Activated naive CD4-positive, alpha-beta T cell treated with anti-CD3 and anti-CD28 coated beads, Interleukin-2, amount 10 ng/mL, durations not matched to agents 7 days and 5 days (primary cell): ENCODE measurements at regions not wholly inside any gene's neighbourhood (a gene's known extent, or its start where the extent isn't known, plus 50 kb on each side); places are given as distances from the start of the nearest gene placed in this dataset.
"Not testable (repeated sequence)": the region's sequence is repeated elsewhere in the genome, so short reads cannot be mapped to it uniquely, and the experiment has no call there.

Experiments
- CTCF ChIA-PET: fragments of 350-600 bp; sonication (Branson Sonifier 250); formaldehyde crosslinking; loops from one replicate; lab custom pipeline; 2021; ENCODE audit warnings: antibody characterized with exemption; lab: Charles Lee
- DNase-seq: peaks from one replicate; pipeline ENCODE4 v3.0.0-alpha.2; 2020
- H3K27ac Mint-ChIP-seq: one replicate; pipeline ENCODE4 v1.8.0; 2021; ENCODE audit warnings: mild to moderate bottlenecking, moderate library complexity, mixed read lengths
- H3K27me3 Mint-ChIP-seq: one replicate; pipeline ENCODE4 v1.8.0; 2021; ENCODE audit warnings: mild to moderate bottlenecking, mixed read lengths
- H3K36me3 Mint-ChIP-seq: one replicate; pipeline ENCODE4 v1.8.0; 2021; ENCODE audit warnings: mixed read lengths
- H3K4me1 Mint-ChIP-seq: one replicate; pipeline ENCODE4 v1.8.0; 2021; ENCODE audit warnings: mixed read lengths
- H3K4me3 Mint-ChIP-seq: one replicate; pipeline ENCODE4 v1.8.0; 2021; ENCODE audit warnings: mild to moderate bottlenecking, moderate library complexity, mixed read lengths
- H3K9me3 Mint-ChIP-seq: one replicate; pipeline ENCODE4 v1.8.0; 2021; ENCODE audit warnings: mixed read lengths

DNA sequence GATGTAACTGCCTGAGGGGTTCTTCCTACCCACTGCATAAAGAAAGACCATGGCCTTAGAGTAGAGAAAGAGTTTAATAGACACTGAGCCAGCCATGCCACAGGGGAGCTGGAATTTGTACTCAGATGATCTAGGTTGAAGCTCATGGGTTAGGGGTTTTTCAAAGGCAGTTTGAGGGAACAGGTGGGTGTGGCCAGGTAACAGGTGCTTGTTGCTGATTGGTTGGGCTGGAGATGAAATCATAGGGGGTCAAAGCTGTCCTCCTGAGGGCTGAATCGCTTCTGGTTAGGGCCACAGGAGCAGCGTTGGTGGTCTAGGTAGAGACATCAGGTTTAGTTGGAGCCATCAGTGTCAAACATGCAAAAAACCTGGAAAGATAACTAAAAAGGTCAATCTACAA is 59.2 kb upstream of the CSNK1A1L start:
- Mint-ChIP-seq H3K4me3 (no peak overlapping the region), H3K27ac (no peak overlapping the region), H3K9me3 (peaks cover 4% of the 10 kb centered on the region), H3K36me3 (no peaks in the 10 kb centered on the region), H3K27me3 (no peaks in the 10 kb centered on the region), H3K4me1 (no peaks in the 10 kb centered on the region)
- CTCF ChIA-PET: no interaction called here
- no peak for DNase-seq

DNA sequence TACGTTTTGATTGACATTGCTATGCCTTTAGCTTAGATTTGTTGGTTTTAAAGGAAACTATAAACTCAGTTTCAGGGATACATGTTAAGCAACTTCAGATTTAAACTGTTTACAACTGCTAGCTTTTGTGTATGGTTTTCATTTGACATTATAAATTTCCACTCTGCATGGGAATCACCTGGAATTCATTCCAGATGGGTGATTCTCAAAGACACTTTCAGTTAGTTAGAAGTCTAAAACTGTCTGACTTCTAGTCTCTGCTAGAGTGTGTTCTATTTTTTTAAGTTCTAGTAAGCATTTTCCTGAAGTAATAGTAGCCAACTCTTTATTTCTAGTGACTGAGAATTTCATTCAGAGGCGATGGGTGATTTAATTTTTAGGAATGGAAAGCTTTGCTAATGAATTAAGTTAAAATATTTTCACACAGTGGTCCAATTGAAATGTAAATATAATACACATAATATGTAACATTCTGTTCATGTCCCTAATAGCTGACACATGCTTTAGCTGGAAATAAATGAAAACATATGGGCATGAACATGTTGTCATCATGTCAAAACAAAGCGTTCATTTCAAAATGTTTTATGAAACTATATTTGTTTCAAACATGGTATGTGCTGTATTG is 58.3 kb upstream of the CSNK1A1L start:
- H3K36me3 Mint-ChIP-seq: no peaks in the 10 kb centered on the region
- H3K9me3 Mint-ChIP-seq: peaks cover 4% of the 10 kb centered on the region
- H3K4me1 Mint-ChIP-seq: no peaks in the 10 kb centered on the region
- no peaks in the 10 kb centered on the region for H3K27me3 Mint-ChIP-seq
- H3K4me3 Mint-ChIP-seq: no peak overlapping the region
- no peak for DNase-seq
- no peak overlapping the region for H3K27ac Mint-ChIP-seq
- CTCF ChIA-PET: interaction anchor here (0.5 to 0.6 kb wide), 2 partner anchors 73 to 432 kb away, joined by 3 read pairs; no protein-coding TSS in a partner anchor

DNA sequence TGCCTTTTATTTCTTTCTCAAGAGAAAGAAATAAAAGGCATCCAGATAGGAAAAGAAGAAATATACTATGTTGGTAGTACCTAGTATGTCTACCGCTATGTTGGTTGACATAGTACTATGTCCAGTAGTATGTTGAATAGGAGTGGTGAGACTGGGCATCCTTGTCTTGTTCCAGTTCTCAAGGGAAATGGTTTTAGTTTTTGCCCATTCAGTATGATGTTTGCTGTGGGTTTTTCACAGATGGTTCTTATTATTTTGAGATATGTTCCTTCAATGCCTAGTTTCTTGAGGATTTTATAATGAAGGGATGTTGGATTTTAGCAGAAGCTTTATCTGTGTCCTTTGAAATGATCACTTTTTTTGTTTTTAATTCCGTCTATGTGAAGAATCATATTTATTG is 53.0 kb upstream of the CSNK1A1L start:
- H3K36me3 Mint-ChIP-seq: no peaks in the 10 kb centered on the region
- peaks cover 8% of the 10 kb centered on the region for H3K9me3 Mint-ChIP-seq
- CTCF ChIA-PET: no interaction called here
- no peaks in the 10 kb centered on the region for H3K4me1 Mint-ChIP-seq
- no peak for DNase-seq
- H3K27ac Mint-ChIP-seq: no peak overlapping the region
- no peaks in the 10 kb centered on the region for H3K27me3 Mint-ChIP-seq
- H3K4me3 Mint-ChIP-seq: no peak overlapping the region

GRCh38 chr13:37155613-37156097 is 50.2 kb upstream of the CSNK1A1L start:
- DNase-seq, H3K9me3 Mint-ChIP-seq, H3K4me3 Mint-ChIP-seq, H3K27me3 Mint-ChIP-seq, H3K27ac Mint-ChIP-seq, H3K4me1 Mint-ChIP-seq, H3K36me3 Mint-ChIP-seq, CTCF ChIA-PET: not testable (repeated sequence)
